ENCODE measurements at regions not wholly inside any gene's neighbourhood (a gene's known extent, or its start where the extent isn't known, plus 50 kb on each side); places are given as distances from the start of the nearest gene placed in this dataset.

- intact Hi-C loops (cut with DNase I; ENCODE audit: low total_unique reads): loop anchor here (2.0 kb wide), 1 partner anchor 35 kb away; no protein-coding TSS in a partner anchor
- no peaks in the 10 kb centered on the region for H3K36me3 ChIP-seq
- H3K27me3 ChIP-seq: no peaks in the 10 kb centered on the region
- no peak overlapping the region for H3K4me3 ChIP-seq
- no peaks in the 10 kb centered on the region for H3K4me1 ChIP-seq
- H3K27ac ChIP-seq: no peak overlapping the region
- H3K9me3 ChIP-seq: no peaks in the 10 kb centered on the region
- DNase-seq (ENCODE audit: low spot score in 2 of 2): no peak
- TF ChIP-seq POLR2AphosphoS5 (IDR thresholded peaks at IDR 0.05) (no peak), POLR2A (IDR thresholded peaks at IDR 0.05) (no peak), CTCF (IDR thresholded peaks at IDR 0.05) (no peak)
Observed at GRCh38 chr2:193523662-193524061, 1328.9 kb upstream of the TMEFF2 start.

DNA sequence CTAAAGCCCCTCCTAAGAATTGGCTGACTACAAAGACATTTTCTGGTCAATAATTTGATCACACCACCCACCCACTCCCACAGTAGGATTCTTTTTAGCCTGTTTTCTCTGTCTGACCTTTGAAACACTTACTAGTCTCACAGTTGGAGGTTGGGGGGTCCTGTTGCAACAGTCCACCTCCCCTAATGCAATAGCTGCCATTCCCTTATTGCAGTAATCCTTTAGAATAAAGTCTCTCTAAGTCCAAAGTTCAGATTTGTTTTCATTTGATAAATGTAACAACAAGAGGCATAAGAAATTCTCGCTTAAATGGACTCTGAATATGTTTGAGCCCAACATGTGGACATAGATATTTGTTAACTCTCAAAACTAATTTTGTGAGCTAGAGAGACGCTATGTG is 1326.8 kb upstream of the TMEFF2 start:
- H3K4me1 ChIP-seq: no peaks in the 10 kb centered on the region

DNA sequence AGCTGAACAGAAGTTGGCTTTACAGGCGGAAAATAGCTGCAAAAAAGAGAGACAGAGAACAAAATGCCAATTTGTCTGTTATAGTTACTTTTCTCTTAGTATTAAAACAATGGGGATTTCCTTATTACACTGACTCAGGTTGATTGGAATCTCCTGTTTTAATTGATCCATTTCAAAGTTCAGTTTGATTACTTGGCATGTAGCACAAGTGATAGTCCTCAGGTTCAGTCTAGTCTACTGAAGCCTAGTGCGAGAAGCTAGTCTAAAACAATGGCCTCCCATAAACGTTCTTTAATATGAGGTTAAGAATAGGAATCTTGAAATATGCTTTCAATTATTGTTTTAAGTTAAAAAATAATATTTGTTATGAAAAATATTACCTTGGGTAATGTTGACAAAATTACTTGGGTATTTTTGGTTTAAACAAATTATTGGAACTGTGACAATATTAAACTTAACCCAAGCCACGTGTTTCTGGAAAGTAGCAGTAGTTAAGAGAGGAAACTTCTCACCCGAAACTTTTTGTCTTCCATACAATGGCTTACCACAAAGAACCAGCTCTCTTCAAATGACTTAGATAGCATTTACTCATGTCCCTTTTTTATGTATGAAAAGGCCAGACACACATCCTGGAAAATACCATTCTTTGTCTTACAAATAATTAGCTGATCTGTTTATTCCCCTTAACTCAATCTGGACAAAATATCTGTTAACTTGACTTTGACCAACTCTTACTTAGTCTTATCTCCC is 1326.2 kb upstream of the TMEFF2 start:
- no peaks in the 10 kb centered on the region for H3K36me3 ChIP-seq
- TF ChIP-seq CTCF (IDR thresholded peaks at IDR 0.05) (no peak), POLR2AphosphoS5 (IDR thresholded peaks at IDR 0.05) (no peak)
- intact Hi-C loops (cut with DNase I; ENCODE audit: low total_unique reads): no loop called here
- H3K27me3 ChIP-seq: no peaks in the 10 kb centered on the region
- DNase-seq (ENCODE audit: low spot score in 2 of 2): no peak
- no peaks in the 10 kb centered on the region for H3K4me1 ChIP-seq
- H3K27ac ChIP-seq: no peak overlapping the region
- H3K9me3 ChIP-seq: no peaks in the 10 kb centered on the region
- no peak overlapping the region for H3K4me3 ChIP-seq

More for the DNA sequence above, 1326.8 kb upstream of the TMEFF2 start:
- intact Hi-C loops (cut with DNase I; ENCODE audit: low total_unique reads): no loop called here
- H3K4me3 ChIP-seq: no peak overlapping the region
- no peak for TF ChIP-seq POLR2AphosphoS5 (IDR thresholded peaks at IDR 0.05)
- TF ChIP-seq CTCF (IDR thresholded peaks at IDR 0.05): no peak
- no peak for TF ChIP-seq POLR2A (IDR thresholded peaks at IDR 0.05)
- no peak for DNase-seq (ENCODE audit: low spot score in 2 of 2)
- no peaks in the 10 kb centered on the region for H3K36me3 ChIP-seq
- no peaks in the 10 kb centered on the region for H3K27me3 ChIP-seq
- no peak overlapping the region for H3K27ac ChIP-seq
- H3K9me3 ChIP-seq: no peaks in the 10 kb centered on the region

- no peak for DNase-seq (ENCODE audit: low spot score in 2 of 2)
- no peaks in the 10 kb centered on the region for H3K4me1 ChIP-seq
- H3K9me3 ChIP-seq: no peaks in the 10 kb centered on the region
- no peaks in the 10 kb centered on the region for H3K27me3 ChIP-seq
- intact Hi-C loops (cut with DNase I; ENCODE audit: low total_unique reads): no loop called here
- no peak overlapping the region for H3K27ac ChIP-seq
- H3K36me3 ChIP-seq: no peaks in the 10 kb centered on the region
- TF ChIP-seq POLR2A (IDR thresholded peaks at IDR 0.05) (no peak), CTCF (IDR thresholded peaks at IDR 0.05) (no peak), POLR2AphosphoS5 (IDR thresholded peaks at IDR 0.05) (no peak)
- H3K4me3 ChIP-seq: no peak overlapping the region
Observed at GRCh38 chr2:193518041-193518817, 1323.5 kb upstream of the TMEFF2 start.

DNA sequence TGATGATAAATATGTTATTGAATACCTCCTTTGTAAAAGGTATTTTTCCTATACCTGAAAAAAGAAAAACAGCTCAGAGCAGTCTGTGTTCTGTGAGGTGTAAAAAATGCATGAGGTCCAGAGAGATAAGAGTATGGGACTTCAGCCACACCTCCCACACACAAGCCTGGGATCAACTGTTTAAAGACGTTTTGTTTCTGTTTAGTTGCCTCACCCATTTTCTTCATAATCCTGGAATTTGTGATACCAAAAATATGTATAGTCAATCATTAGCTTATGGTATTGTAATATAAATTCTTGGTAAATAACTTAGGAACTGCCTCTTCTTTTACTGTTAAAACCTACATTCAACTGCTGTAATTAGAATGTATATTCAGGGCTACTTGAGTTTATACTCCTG is 1322.9 kb upstream of the TMEFF2 start:
- TF ChIP-seq POLR2A (IDR thresholded peaks at IDR 0.05) (no peak), POLR2AphosphoS5 (IDR thresholded peaks at IDR 0.05) (no peak), CTCF (IDR thresholded peaks at IDR 0.05) (no peak)
- no peak overlapping the region for H3K4me3 ChIP-seq
- no peaks in the 10 kb centered on the region for H3K36me3 ChIP-seq
- no peak for DNase-seq (ENCODE audit: low spot score in 2 of 2)
- H3K9me3 ChIP-seq: no peaks in the 10 kb centered on the region
- intact Hi-C loops (cut with DNase I; ENCODE audit: low total_unique reads): no loop called here
- H3K4me1 ChIP-seq: no peaks in the 10 kb centered on the region
- no peak overlapping the region for H3K27ac ChIP-seq
- H3K27me3 ChIP-seq: no peaks in the 10 kb centered on the region

Measured in breast epithelium (tissue), 4 donors.